Gastroesophageal sphincter (tissue), 4 donors: ENCODE measurements at regions not wholly inside any gene's neighbourhood (a gene's known extent, or its start where the extent isn't known, plus 50 kb on each side); places are given as distances from the start of the nearest gene placed in this dataset.

Experiments
- ATAC-seq: fragments of 150-250 bp; one replicate; pipeline ENCODE4 v1.9.1; 2016; ENCODE audit warnings: mild to moderate bottlenecking, moderate library complexity
- H3K27ac ChIP-seq, 4 donors: fragments of 200-600 bp; sonication (generic) in 3 of 4; 1 replicate in 3 of 4; 2 replicates in 1 of 4; pipeline ENCODE4 v1.5.1; 2016 to 2019
- H3K27me3 ChIP-seq: fragments of 200-600 bp; sonication (generic); one replicate; pipeline ENCODE4 v1.5.1; 2019
- H3K36me3 ChIP-seq, 2 donors: fragments of 200-600 bp; sonication (generic); one replicate each; pipeline ENCODE4 v1.5.1; 2019; ENCODE audit warnings: control low read depth in 1 of 2
- H3K4me1 ChIP-seq, 3 donors: fragments of 200-600 bp; sonication (generic); 1 replicate in 2 of 3; 2 replicates in 1 of 3; pipeline ENCODE4 v1.5.1; 2016 to 2019; ENCODE audit warnings: control low read depth in 2 of 3
- H3K4me3 ChIP-seq, 2 donors: fragments of 200-600 bp; sonication (generic); one replicate each; pipeline ENCODE4 v1.5.1; 2019; ENCODE audit warnings: mild to moderate bottlenecking in 1 of 2, moderate library complexity in 1 of 2
- H3K9me3 ChIP-seq, 3 donors: fragments of 200-600 bp; sonication (generic); one replicate each; pipeline ENCODE4 v1.5.1; 2017 to 2019; ENCODE audit warnings: control low read depth in 2 of 3
- CTCF ChIP-seq, 4 experiments: fragments of 200-600 bp in 2 of 4; fragments of 450-650 bp in 2 of 4; sonication (generic) in 1 of 4; IDR thresholded peaks; one replicate each; pipeline ENCODE4 v1.5.1; 2017 to 2019; ENCODE audit warnings: antibody characterized with exemption in 4 of 4, mild to moderate bottlenecking in 2 of 4, moderate library complexity in 2 of 4
- EP300 ChIP-seq: sonication (generic); formaldehyde crosslinking; IDR thresholded peaks from one replicate; pipeline ENCODE4 v1.6.1; 2017; ENCODE audit warnings: antibody characterized with exemption, mild to moderate bottlenecking
- POLR2A ChIP-seq, 2 donors: fragments of 450-650 bp; IDR thresholded peaks; one replicate each; pipeline ENCODE4 v1.6.1; 2017; ENCODE audit warnings: antibody characterized with exemption in 2 of 2, mild to moderate bottlenecking in 2 of 2, moderate library complexity in 1 of 2
- POLR2AphosphoS5 ChIP-seq: sonication (generic); formaldehyde crosslinking; IDR thresholded peaks from one replicate; pipeline ENCODE4 v1.6.1; 2017; ENCODE audit warnings: antibody characterized with exemption
- WGBS, 2 donors: methylation state at CpG; one replicate each; pipeline ENCODE4 v1.1.5; 2018; ENCODE audit warnings: low coverage in 1 of 2; 5-methylcytosine and 5-hydroxymethylcytosine counted together

- TF ChIP-seq POLR2A (IDR thresholded peaks at IDR 0.05), result no peak
- no peak for TF ChIP-seq CTCF (IDR thresholded peaks at IDR 0.05)
- TF ChIP-seq EP300, result no peak
- no peak for TF ChIP-seq POLR2AphosphoS5
- Histone ChIP-seq H3K27ac (no peak overlapping the region), H3K4me3 (no peak overlapping the region), H3K36me3 (no peaks in the 10 kb centered on the region), H3K4me1 (no peaks in the 10 kb centered on the region), H3K27me3 (no peaks in the 10 kb centered on the region), H3K9me3 (no peaks in the 10 kb centered on the region)
- 70 to 91% methylated on average over 2 of the region's 2 CpGs for WGBS, 2 donors
- ATAC-seq, result no peak
These were observed 272.6 kb upstream of the KLHL1 start for GRCh38 chr13:70380809-70381208.

GRCh38 chr13:70375718-70376117, 267.5 kb upstream of the KLHL1 start:
- Histone ChIP-seq H3K36me3 (no peaks in the 10 kb centered on the region), H3K9me3 (no peaks in the 10 kb centered on the region), H3K27me3 (no peaks in the 10 kb centered on the region), H3K27ac (no peak overlapping the region), H3K4me1 (no peaks in the 10 kb centered on the region), H3K4me3 (no peak overlapping the region)
- TF ChIP-seq CTCF (IDR thresholded peaks at IDR 0.05) (no peak), POLR2A (IDR thresholded peaks at IDR 0.05) (no peak), POLR2AphosphoS5 (no peak), EP300 (no peak)
- no peak for ATAC-seq
- 52 to 80% methylated on average over 1 to 2 of the region's 2 CpGs for WGBS, 2 donors

GRCh38 chr13:70370924-70371323, 262.7 kb upstream of the KLHL1 start:
- Histone ChIP-seq H3K27me3 (no peaks in the 10 kb centered on the region), H3K4me3 (no peak overlapping the region), H3K36me3 (no peaks in the 10 kb centered on the region), H3K4me1 (no peaks in the 10 kb centered on the region), H3K9me3 (no peaks in the 10 kb centered on the region), H3K27ac (no peak overlapping the region)
- no peak for ATAC-seq
- 69 to 75% methylated on average over 5 to 6 of the region's 6 CpGs for WGBS, 2 donors
- no peak for TF ChIP-seq POLR2AphosphoS5
- TF ChIP-seq CTCF (IDR thresholded peaks at IDR 0.05), result no peak
- TF ChIP-seq EP300, result no peak
- TF ChIP-seq POLR2A (IDR thresholded peaks at IDR 0.05), result no peak

GRCh38 chr13:70366720-70367119, 258.5 kb upstream of the KLHL1 start:
- Histone ChIP-seq H3K4me1 (no peaks in the 10 kb centered on the region), H3K27me3 (no peaks in the 10 kb centered on the region), H3K9me3 (no peaks in the 10 kb centered on the region), H3K27ac (no peak overlapping the region), H3K36me3 (no peaks in the 10 kb centered on the region), H3K4me3 (no peak overlapping the region)
- 81 to 90% methylated on average over 4 of the region's 4 CpGs for WGBS, 2 donors
- ATAC-seq, result no peak
- TF ChIP-seq CTCF (IDR thresholded peaks at IDR 0.05) (no peak), POLR2AphosphoS5 (no peak), EP300 (no peak), POLR2A (IDR thresholded peaks at IDR 0.05) (no peak)

- no peak overlapping the region for H3K4me3 ChIP-seq
- H3K36me3 ChIP-seq, result no peaks in the 10 kb centered on the region
- ATAC-seq, result no peak
- H3K4me1 ChIP-seq, result no peaks in the 10 kb centered on the region
- 29 to 59% methylated on average over 2 of the region's 2 CpGs for WGBS, 2 donors
- H3K27me3 ChIP-seq, result no peaks in the 10 kb centered on the region
- no peaks in the 10 kb centered on the region for H3K9me3 ChIP-seq
- TF ChIP-seq POLR2AphosphoS5 (no peak), EP300 (no peak), POLR2A (IDR thresholded peaks at IDR 0.05) (no peak), CTCF (IDR thresholded peaks at IDR 0.05) (no peak)
- no peak overlapping the region for H3K27ac ChIP-seq
These were observed 255.7 kb upstream of the KLHL1 start for GRCh38 chr13:70363991-70364390.
